ENCODE measurements at regions not wholly inside any gene's neighbourhood (a gene's known extent, or its start where the extent isn't known, plus 50 kb on each side); places are given as distances from the start of the nearest gene placed in this dataset.

DNA sequence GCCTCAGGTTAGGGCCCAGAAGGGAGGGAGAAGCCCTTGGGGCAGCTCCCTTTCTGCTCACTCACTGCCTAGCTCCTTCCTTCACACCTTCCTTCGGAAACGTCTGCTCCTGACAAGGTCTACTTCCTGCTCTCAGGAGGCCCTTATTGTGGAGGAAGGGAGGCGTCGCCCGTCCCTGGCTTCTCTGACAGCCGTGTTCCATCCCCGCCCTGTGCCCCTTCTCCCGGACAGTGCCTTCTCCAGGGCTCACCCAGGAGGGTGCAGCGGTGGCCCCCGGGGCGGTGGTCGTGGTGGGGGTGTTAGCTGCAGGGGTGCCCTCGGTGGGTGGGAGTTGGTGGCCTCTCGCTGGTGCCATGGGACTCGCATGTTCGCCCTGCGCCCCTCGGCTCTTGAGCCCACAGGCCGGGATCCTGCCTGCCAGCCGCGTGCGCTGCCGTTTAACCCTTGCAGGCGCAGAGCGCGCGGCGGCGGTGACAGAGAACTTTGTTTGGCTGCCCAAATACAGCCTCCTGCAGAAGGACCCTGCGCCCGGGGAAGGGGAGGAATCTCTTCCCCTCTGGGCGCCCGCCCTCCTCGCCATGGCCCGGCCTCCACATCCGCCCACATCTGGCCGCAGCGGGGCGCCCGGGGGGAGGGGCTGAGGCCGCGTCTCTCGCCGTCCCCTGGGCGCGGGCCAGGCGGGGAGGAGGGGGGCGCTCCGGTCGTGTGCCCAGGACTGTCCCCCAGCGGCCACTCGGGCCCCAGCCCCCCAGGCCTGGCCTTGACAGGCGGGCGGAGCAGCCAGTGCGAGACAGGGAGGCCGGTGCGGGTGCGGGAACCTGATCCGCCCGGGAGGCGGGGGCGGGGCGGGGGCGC lies 231.9 kb downstream of the SEC14L1 start:
- H3K4me3 ChIP-seq (ENCODE audit: low read depth, low read length): peak overlapping the region; percentile 75
- H3K27ac ChIP-seq (ENCODE audit: low read depth, low read length): peak overlapping the region; percentile 45; the same call in 1 of the 2 replicates
- H3K4me1 ChIP-seq (ENCODE audit: control insufficient read depth, insufficient read depth, low read length): peaks cover 51% of the 10 kb centered on the region
- H3K9me3 ChIP-seq (ENCODE audit: control insufficient read depth, insufficient read depth, low read depth, low read length): no peaks in the 10 kb centered on the region
- H3K36me3 ChIP-seq (ENCODE audit: control insufficient read depth, insufficient read depth, low read length): no peaks in the 10 kb centered on the region
- H3K27me3 ChIP-seq (ENCODE audit: control insufficient read depth, insufficient read depth, low read length): no peaks in the 10 kb centered on the region
- H3K9ac ChIP-seq (ENCODE audit: low read length): peak overlapping the region; percentile 66

DNA sequence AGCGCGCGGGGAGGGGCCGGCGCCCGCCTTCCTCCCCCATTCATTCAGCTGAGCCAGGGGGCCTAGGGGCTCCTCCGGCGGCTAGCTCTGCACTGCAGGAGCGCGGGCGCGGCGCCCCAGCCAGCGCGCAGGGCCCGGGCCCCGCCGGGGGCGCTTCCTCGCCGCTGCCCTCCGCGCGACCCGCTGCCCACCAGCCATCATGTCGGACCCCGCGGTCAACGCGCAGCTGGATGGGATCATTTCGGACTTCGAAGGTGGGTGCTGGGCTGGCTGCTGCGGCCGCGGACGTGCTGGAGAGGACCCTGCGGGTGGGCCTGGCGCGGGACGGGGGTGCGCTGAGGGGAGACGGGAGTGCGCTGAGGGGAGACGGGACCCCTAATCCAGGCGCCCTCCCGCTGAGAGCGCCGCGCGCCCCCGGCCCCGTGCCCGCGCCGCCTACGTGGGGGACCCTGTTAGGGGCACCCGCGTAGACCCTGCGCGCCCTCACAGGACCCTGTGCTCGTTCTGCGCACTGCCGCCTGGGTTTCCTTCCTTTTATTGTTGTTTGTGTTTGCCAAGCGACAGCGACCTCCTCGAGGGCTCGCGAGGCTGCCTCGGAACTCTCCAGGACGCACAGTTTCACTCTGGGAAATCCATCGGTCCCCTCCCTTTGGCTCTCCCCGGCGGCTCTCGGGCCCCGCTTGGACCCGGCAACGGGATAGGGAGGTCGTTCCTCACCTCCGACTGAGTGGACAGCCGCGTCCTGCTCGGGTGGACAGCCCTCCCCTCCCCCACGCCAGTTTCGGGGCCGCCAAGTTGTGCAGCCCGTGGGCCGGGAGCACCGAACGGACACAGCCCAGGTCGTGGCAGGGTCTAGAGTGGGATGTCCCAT lies 232.8 kb downstream of the SEC14L1 start:
- Histone ChIP-seq H3K9ac (ENCODE audit: low read length) (peak overlapping the region; percentile 76), H3K27ac (ENCODE audit: low read depth, low read length) (peak overlapping the region; percentile 36; the same call in 1 of the 2 replicates), H3K4me1 (ENCODE audit: control insufficient read depth, insufficient read depth, low read length) (peaks cover 58% of the 10 kb centered on the region), H3K27me3 (ENCODE audit: control insufficient read depth, insufficient read depth, low read length) (no peaks in the 10 kb centered on the region), H3K9me3 (ENCODE audit: control insufficient read depth, insufficient read depth, low read depth, low read length) (no peaks in the 10 kb centered on the region), H3K4me3 (ENCODE audit: low read depth, low read length) (peak overlapping the region; percentile 75), H3K36me3 (ENCODE audit: control insufficient read depth, insufficient read depth, low read length) (no peaks in the 10 kb centered on the region)

- H3K4me3 ChIP-seq (ENCODE audit: low read depth, low read length): peak overlapping the region; percentile 75
- H3K9me3 ChIP-seq (ENCODE audit: control insufficient read depth, insufficient read depth, low read depth, low read length): no peaks in the 10 kb centered on the region
- H3K27ac ChIP-seq (ENCODE audit: low read depth, low read length): peak overlapping the region; percentile 36; the same call in 1 of the 2 replicates
- H3K9ac ChIP-seq (ENCODE audit: low read length): peak overlapping the region; percentile 76
- no peaks in the 10 kb centered on the region for H3K27me3 ChIP-seq (ENCODE audit: control insufficient read depth, insufficient read depth, low read length)
- peaks cover 66% of the 10 kb centered on the region for H3K4me1 ChIP-seq (ENCODE audit: control insufficient read depth, insufficient read depth, low read length)
- no peaks in the 10 kb centered on the region for H3K36me3 ChIP-seq (ENCODE audit: control insufficient read depth, insufficient read depth, low read length)
Observed at GRCh38 chr17:77374170-77374936, 233.6 kb downstream of the SEC14L1 start.

DNA sequence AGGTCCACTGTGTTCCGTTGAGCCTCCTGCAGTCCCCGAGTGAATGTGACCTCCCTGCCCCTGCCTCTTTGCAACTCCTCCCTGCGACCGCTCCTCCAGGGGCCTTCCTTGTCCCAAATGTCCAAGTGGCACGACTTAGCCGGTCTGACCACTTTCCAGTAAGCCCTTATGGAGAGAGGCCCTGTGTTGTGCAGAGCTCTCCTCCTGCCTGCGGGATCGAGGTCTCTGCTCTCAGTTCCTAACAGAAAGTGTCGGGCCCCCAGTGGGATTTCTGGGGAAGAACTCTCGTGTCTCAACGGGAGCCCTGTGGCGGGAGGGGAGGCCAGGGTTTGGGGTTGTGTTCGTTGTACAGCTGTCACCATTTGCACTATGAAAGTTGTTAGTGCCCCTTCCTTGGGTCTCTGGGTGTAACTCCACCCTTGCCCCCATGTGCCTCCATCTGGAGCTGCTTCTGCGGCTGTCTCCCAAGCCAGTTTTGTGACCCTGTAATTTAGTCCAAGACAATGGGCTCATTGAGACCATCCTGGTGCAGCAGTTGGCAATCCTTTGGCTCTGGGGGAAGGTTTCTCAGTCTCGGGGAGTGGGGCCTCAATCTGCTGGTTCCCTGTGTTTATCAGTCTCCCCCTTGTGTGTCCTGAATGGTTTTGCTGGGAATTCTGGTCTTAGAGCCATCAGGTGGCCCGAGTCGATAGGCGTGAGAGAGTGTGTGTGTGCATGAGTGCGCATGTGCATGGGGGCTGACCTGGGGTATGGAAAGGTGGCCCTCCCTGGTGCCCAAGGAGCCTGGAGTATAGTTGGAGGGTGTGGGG lies 234.5 kb downstream of the SEC14L1 start:
- H3K9me3 ChIP-seq (ENCODE audit: control insufficient read depth, insufficient read depth, low read depth, low read length): no peaks in the 10 kb centered on the region
- no peak overlapping the region for H3K27ac ChIP-seq (ENCODE audit: low read depth, low read length)
- peak overlapping the region; percentile 75 for H3K4me3 ChIP-seq (ENCODE audit: low read depth, low read length)
- peak overlapping the region; percentile 5 for H3K9ac ChIP-seq (ENCODE audit: low read length)
- H3K36me3 ChIP-seq (ENCODE audit: control insufficient read depth, insufficient read depth, low read length): no peaks in the 10 kb centered on the region
- H3K27me3 ChIP-seq (ENCODE audit: control insufficient read depth, insufficient read depth, low read length): no peaks in the 10 kb centered on the region
- peaks cover 72% of the 10 kb centered on the region for H3K4me1 ChIP-seq (ENCODE audit: control insufficient read depth, insufficient read depth, low read length)

DNA sequence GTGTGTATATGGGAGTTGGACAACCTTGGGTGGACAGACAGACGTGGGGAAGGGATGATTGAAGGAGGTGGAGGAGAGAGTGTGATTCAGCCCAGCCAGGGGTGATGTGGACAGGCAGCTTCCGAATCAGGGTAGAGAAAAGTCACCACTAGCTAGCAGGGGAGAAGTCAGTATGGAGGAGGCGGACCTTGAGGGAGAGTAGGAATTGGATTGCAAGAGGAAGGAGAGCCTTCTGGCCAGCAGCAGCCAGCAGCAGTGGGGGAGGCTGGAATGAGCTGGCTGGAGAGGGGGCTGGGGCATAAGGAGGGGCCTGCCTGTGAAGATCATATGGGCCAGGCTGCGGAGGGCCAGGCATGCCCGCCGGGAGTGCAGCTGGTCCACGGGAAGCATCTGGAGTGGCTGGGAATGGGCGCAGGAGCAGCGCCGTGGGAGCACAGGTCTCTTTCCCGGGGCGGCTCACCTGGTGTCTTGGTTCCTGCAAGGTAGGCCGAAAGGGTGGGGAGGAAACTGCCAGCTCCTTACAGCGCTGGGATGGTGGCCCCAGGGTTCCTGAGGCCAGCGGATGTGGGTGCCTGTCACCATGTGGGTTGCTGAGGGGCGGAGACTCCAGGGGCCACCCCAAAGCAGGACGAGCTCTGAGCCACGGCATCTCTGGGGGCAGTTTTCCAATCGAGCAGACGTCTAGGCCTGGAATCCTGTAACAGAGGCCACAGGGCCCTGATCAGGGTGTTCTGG lies 235.3 kb downstream of the SEC14L1 start:
- Histone ChIP-seq H3K27me3 (ENCODE audit: control insufficient read depth, insufficient read depth, low read length) (no peaks in the 10 kb centered on the region), H3K4me1 (ENCODE audit: control insufficient read depth, insufficient read depth, low read length) (peaks cover 76% of the 10 kb centered on the region), H3K9me3 (ENCODE audit: control insufficient read depth, insufficient read depth, low read depth, low read length) (no peaks in the 10 kb centered on the region), H3K27ac (ENCODE audit: low read depth, low read length) (no peak overlapping the region), H3K4me3 (ENCODE audit: low read depth, low read length) (peak overlapping the region; percentile 75; the same call in 1 of the 2 replicates), H3K9ac (ENCODE audit: low read length) (peak overlapping the region; percentile 5), H3K36me3 (ENCODE audit: control insufficient read depth, insufficient read depth, low read length) (no peaks in the 10 kb centered on the region)

GRCh38 chr17:77376795-77377709 lies 236.3 kb downstream of the SEC14L1 start:
- Histone ChIP-seq H3K27ac (ENCODE audit: low read depth, low read length) (no peak overlapping the region), H3K9ac (ENCODE audit: low read length) (no peak overlapping the region), H3K27me3 (ENCODE audit: control insufficient read depth, insufficient read depth, low read length) (no peaks in the 10 kb centered on the region), H3K4me1 (ENCODE audit: control insufficient read depth, insufficient read depth, low read length) (peaks cover 74% of the 10 kb centered on the region), H3K4me3 (ENCODE audit: low read depth, low read length) (no peak overlapping the region), H3K36me3 (ENCODE audit: control insufficient read depth, insufficient read depth, low read length) (no peaks in the 10 kb centered on the region), H3K9me3 (ENCODE audit: control insufficient read depth, insufficient read depth, low read depth, low read length) (no peaks in the 10 kb centered on the region)

- Histone ChIP-seq H3K9me3 (ENCODE audit: control insufficient read depth, insufficient read depth, low read depth, low read length) (no peaks in the 10 kb centered on the region), H3K9ac (ENCODE audit: low read length) (no peak overlapping the region), H3K36me3 (ENCODE audit: control insufficient read depth, insufficient read depth, low read length) (no peaks in the 10 kb centered on the region), H3K4me1 (ENCODE audit: control insufficient read depth, insufficient read depth, low read length) (peaks cover 76% of the 10 kb centered on the region), H3K27me3 (ENCODE audit: control insufficient read depth, insufficient read depth, low read length) (no peaks in the 10 kb centered on the region), H3K4me3 (ENCODE audit: low read depth, low read length) (no peak overlapping the region), H3K27ac (ENCODE audit: low read depth, low read length) (no peak overlapping the region)
Observed at GRCh38 chr17:77377710-77378235, 237.0 kb downstream of the SEC14L1 start.

DNA sequence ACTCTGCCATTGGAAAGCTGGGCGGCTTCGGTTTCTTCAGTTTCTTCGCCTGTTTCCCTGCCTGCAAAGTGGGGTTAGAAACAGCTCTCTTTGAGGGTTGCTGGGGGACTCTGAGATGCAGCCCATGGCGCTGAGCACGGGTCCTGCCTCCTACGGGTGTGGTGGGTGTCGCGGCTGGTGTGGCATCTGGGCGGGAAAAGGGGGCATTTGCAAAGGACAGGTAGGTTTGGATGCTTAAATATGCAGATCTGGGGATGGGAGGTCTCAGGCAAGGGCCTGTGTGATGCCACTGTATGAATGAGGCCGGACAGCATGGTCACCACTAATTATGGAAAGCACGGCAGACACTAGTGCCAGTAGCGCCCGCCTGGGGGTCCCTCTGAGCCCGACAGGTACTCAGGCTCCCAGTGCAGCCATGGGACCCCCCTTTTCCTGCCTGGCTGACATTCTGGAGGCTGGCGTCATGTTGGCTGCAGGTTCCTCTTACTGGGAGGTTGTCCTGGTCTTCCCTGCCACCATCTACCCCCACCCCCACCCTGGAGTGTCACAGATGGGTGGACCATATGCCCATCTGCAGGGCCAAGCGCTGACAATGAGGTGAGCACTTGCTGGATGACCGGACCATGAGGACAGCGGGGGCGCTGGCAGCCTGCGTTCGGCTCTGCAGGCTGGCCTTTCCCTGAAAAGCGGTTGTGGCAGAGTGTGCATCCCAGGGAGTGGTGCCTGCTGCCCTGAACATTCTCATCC lies 237.7 kb downstream of the SEC14L1 start:
- 0 out of 2 replicates have a peak, but pooled peaks cover under 1% of the 10 kb centered on the region for H3K36me3 ChIP-seq (ENCODE audit: control insufficient read depth, insufficient read depth, low read length)
- no peak overlapping the region for H3K27ac ChIP-seq (ENCODE audit: low read depth, low read length)

More for the DNA sequence above, 237.7 kb downstream of the SEC14L1 start:
- Histone ChIP-seq H3K9ac (ENCODE audit: low read length) (no peak overlapping the region), H3K4me1 (ENCODE audit: control insufficient read depth, insufficient read depth, low read length) (peaks cover 83% of the 10 kb centered on the region), H3K27me3 (ENCODE audit: control insufficient read depth, insufficient read depth, low read length) (no peaks in the 10 kb centered on the region), H3K4me3 (ENCODE audit: low read depth, low read length) (no peak overlapping the region), H3K9me3 (ENCODE audit: control insufficient read depth, insufficient read depth, low read depth, low read length) (no peaks in the 10 kb centered on the region)
